ENCODE measurements at regions not wholly inside any gene's neighbourhood (a gene's known extent, or its start where the extent isn't known, plus 50 kb on each side); places are given as distances from the start of the nearest gene placed in this dataset.

- DNase-seq (ENCODE audit: low read depth): peak; percentile 78
Measured at GRCh38 chr2:62596061-62596921, 90.3 kb upstream of the TMEM17 start.

GRCh38 chr2:62595474-62595873, 89.5 kb upstream of the TMEM17 start:
- no peak for DNase-seq (ENCODE audit: low read depth)

GRCh38 chr2:62593825-62594224, 87.8 kb upstream of the TMEM17 start:
- no peak for DNase-seq (ENCODE audit: low read depth)

- DNase-seq (ENCODE audit: low read depth): no peak
Measured at GRCh38 chr2:62591491-62591890, 85.5 kb upstream of the TMEM17 start.

- no peak for DNase-seq (ENCODE audit: low read depth)
Measured at GRCh38 chr2:62589691-62590356, 83.8 kb upstream of the TMEM17 start.

GRCh38 chr2:62587592-62587991, 81.6 kb upstream of the TMEM17 start:
- no peak for DNase-seq (ENCODE audit: low read depth)

- peak; percentile 84 for DNase-seq (ENCODE audit: low read depth)
Measured at GRCh38 chr2:62586981-62587380, 81.0 kb upstream of the TMEM17 start.

GRCh38 chr2:62578803-62579640, 73.0 kb upstream of the TMEM17 start:
- peak; percentile 96 for DNase-seq (ENCODE audit: low read depth)

- DNase-seq (ENCODE audit: low read depth): peak; percentile 91
Measured at GRCh38 chr2:62577994-62578781, 72.2 kb upstream of the TMEM17 start.

- peak; percentile 32 for DNase-seq (ENCODE audit: low read depth)
Measured at GRCh38 chr2:62576276-62576939, 70.4 kb upstream of the TMEM17 start.

- DNase-seq (ENCODE audit: low read depth): no peak
Measured at GRCh38 chr2:62573936-62574335, 67.9 kb upstream of the TMEM17 start.

GRCh38 chr2:62573137-62573731, 67.2 kb upstream of the TMEM17 start:
- DNase-seq (ENCODE audit: low read depth): no peak

GRCh38 chr2:62570861-62571698, 65.1 kb upstream of the TMEM17 start:
- no peak for DNase-seq (ENCODE audit: low read depth)

GRCh38 chr2:62569907-62570841, 64.2 kb upstream of the TMEM17 start:
- peak; percentile 75 for DNase-seq (ENCODE audit: low read depth)

GRCh38 chr2:62568983-62569837, 63.2 kb upstream of the TMEM17 start:
- DNase-seq (ENCODE audit: low read depth): peak; percentile 72

- DNase-seq (ENCODE audit: low read depth): no peak
Measured at GRCh38 chr2:62568074-62568473, 62.1 kb upstream of the TMEM17 start.

- DNase-seq (ENCODE audit: low read depth): no peak
Measured at GRCh38 chr2:62567669-62568068, 61.7 kb upstream of the TMEM17 start.

- no peak for DNase-seq (ENCODE audit: low read depth)
Measured at GRCh38 chr2:62566847-62567246, 60.9 kb upstream of the TMEM17 start.

Data from renal cortical epithelial cell (primary cell).